ENCODE measurements at regions not wholly inside any gene's neighbourhood (a gene's known extent, or its start where the extent isn't known, plus 50 kb on each side); places are given as distances from the start of the nearest gene placed in this dataset.

GRCh38 chr2:95757988-95758387 lies 166.2 kb downstream of the TRIM43 start:
- Histone ChIP-seq H3K23ac (ENCODE audit: low read depth, low read length) (no peak overlapping the region), H2BK20ac (ENCODE audit: low read depth, low read length) (no peak overlapping the region)
- CTCF ChIA-PET = no interaction called here

More at GRCh38 chr2:95757988-95758387, 166.2 kb downstream of the TRIM43 start:
- Histone ChIP-seq H2AK5ac (ENCODE audit: low read depth, low read length) (no peak overlapping the region), H3K36me3 (ENCODE audit: control insufficient read depth, insufficient read depth, low read length) (no peaks in the 10 kb centered on the region), H3K4me3 (ENCODE audit: insufficient read depth, low read depth, low read length) (no peak overlapping the region), H3K4ac (ENCODE audit: low read depth, low read length) (no peak overlapping the region), H2AFZ (replicated peaks; ENCODE audit: low read length, poor library complexity) (no peak overlapping the region), H3K4me1 (ENCODE audit: control insufficient read depth, insufficient read depth, low read length) (peaks cover 6% of the 10 kb centered on the region), H3K9ac (ENCODE audit: low read depth, low read length) (no peak overlapping the region), H4K5ac (ENCODE audit: low read depth, low read length) (no peak overlapping the region), H2BK15ac (ENCODE audit: low read depth, low read length) (no peak overlapping the region), H2BK120ac (ENCODE audit: low read depth, low read length) (no peak overlapping the region), H3K4me2 (ENCODE audit: low read depth, low read length) (no peak overlapping the region), H3K18ac (ENCODE audit: low read depth, low read length) (no peak overlapping the region), H3K9me1 (ENCODE audit: insufficient read depth, low read length) (no peaks in the 10 kb centered on the region), H4K91ac (ENCODE audit: insufficient read depth, low read depth, low read length) (no peak overlapping the region), H2BK5ac (ENCODE audit: low read depth, low read length, poor library complexity, severe bottlenecking) (no peak overlapping the region), H3K27me3 (ENCODE audit: control insufficient read depth, insufficient read depth, low read length) (peaks cover 8% of the 10 kb centered on the region; the same call in 1 of the 2 replicates), H3K9me3 (ENCODE audit: control insufficient read depth, insufficient read depth, low read length) (no peaks in the 10 kb centered on the region), H2AK9ac (replicated peaks; ENCODE audit: low read depth, low read length, poor library complexity) (no peak overlapping the region), H4K20me1 (ENCODE audit: insufficient read depth, low read length) (no peaks in the 10 kb centered on the region), H3K27ac (ENCODE audit: insufficient read depth, low read length) (no peak overlapping the region), H4K8ac (ENCODE audit: low read depth in 2 of 2, low read length in 2 of 2) (no peak overlapping the region), H3K14ac (replicated peaks; ENCODE audit: low read depth, low read length) (no peak overlapping the region), H3K79me1 (ENCODE audit: low read depth in 1 of 2, low read length in 2 of 2) (no peaks in the 10 kb centered on the region), H3K56ac (ENCODE audit: extremely low read depth, insufficient read depth, low read length) (no peak overlapping the region)
- POLR2A ChIA-PET (ENCODE audit: unreplicated experiment) = no interaction called here
- dilution Hi-C loops (cut with HindIII; ENCODE audit: low sequenced_read_pairs, unreplicated experiment) (no loop called here), intact Hi-C loops (cut with micrococcal nuclease) (no loop called here), in situ Hi-C loops (cut with MboI; ENCODE audit: low sequenced_read_pairs) (no loop called here)
- TF ChIP-seq FOS (IDR thresholded peaks at IDR 0.05; ENCODE audit: low read depth, low read length) = no peak
- TF ChIP-seq CEBPB (IDR thresholded peaks at IDR 0.05; ENCODE audit: low read depth, low read length) = no peak
- no peak for TF ChIP-seq CTCF (conservative IDR thresholded peaks at IDR 0.05; ENCODE audit: low read depth, low read length)
- no peak for TF ChIP-seq SMC3 (IDR thresholded peaks at IDR 0.05; ENCODE audit: low read depth, low read length)
- no peak for TF ChIP-seq RCOR1 (IDR thresholded peaks at IDR 0.05; ENCODE audit: insufficient replicate concordance, low read length)
- TF ChIP-seq POLR2A (IDR thresholded peaks at IDR 0.05; ENCODE audit: low read depth, low read length) = no peak
- TF ChIP-seq MXI1 (IDR thresholded peaks at IDR 0.05; ENCODE audit: borderline replicate concordance, low read depth, low read length) = no peak
- no peak for TF ChIP-seq ELK1 (IDR thresholded peaks at IDR 0.05; ENCODE audit: borderline replicate concordance, low read depth, low read length)
- TF ChIP-seq NFE2L2 (IDR thresholded peaks at IDR 0.05; ENCODE audit: low read depth, low read length) = no peak
- BruUV-seq (replicated peaks) = no TSS peak
- WGBS, 2 experiments (ENCODE audit: extremely low coverage in 2 of 2, insufficient read length in 1 of 2) = no CpG with 5 or more reads among the region's 2 CpGs
- DNase-seq = no peak
- no peak for ATAC-seq (ENCODE audit: low read depth)
